GM12891 (cell line): ENCODE measurements at regions not wholly inside any gene's neighbourhood (a gene's known extent, or its start where the extent isn't known, plus 50 kb on each side); places are given as distances from the start of the nearest gene placed in this dataset.

Source experiments
- DNase-seq: peaks from one replicate; pipeline ENCODE4 v3.0.0; 2011; ENCODE audit warnings: low spot score; ENCODE audit not compliant: insufficient read length
- FAIRE-seq: peaks from 2 replicates; lab custom pipeline; 2011; peaks lifted over from hg19 to GRCh38; lab: Jason Lieb, UNC
- PAX5 ChIP-seq: IDR thresholded peaks from 2 replicates; pipeline ENCODE4 v1.6.1; 2011; ENCODE audit warnings: low read length, moderate library complexity, mild to moderate bottlenecking; ENCODE audit not compliant: insufficient read depth, severe bottlenecking
- POLR2A ChIP-seq: IDR thresholded peaks from 2 replicates; pipeline ENCODE4 v1.6.1; 2011; ENCODE audit warnings: low read depth, low read length, control low read depth
- POLR2AphosphoS5 ChIP-seq: IDR thresholded peaks from 2 replicates; pipeline ENCODE4 v1.6.1; 2011; ENCODE audit warnings: low read depth, low read length, control low read depth
- POU2F2 ChIP-seq: IDR thresholded peaks from 2 replicates; pipeline ENCODE4 v1.6.1; 2011; ENCODE audit warnings: low read depth, mild to moderate bottlenecking, control low read depth, low read length, moderate library complexity
- SPI1 ChIP-seq: IDR thresholded peaks from 2 replicates; pipeline ENCODE4 v1.6.1; 2011; ENCODE audit warnings: low read depth, low read length, control low read depth
- TAF1 ChIP-seq: IDR thresholded peaks from 2 replicates; pipeline ENCODE4 v1.6.1; 2011; ENCODE audit warnings: low read depth, low read length, control low read depth

- no peak for DNase-seq
- peak; percentile 31 for FAIRE-seq
- no peak for TF ChIP-seq POU2F2
- TF ChIP-seq PAX5, result no peak
- TF ChIP-seq TAF1, result no peak
- no peak for TF ChIP-seq POLR2A
- no peak for TF ChIP-seq POLR2AphosphoS5
- no peak for TF ChIP-seq SPI1
Observed at GRCh38 chr3:156770699-156771414, 55.3 kb upstream of the LEKR1 start.

GRCh38 chr3:156772588-156773206 is 53.5 kb upstream of the LEKR1 start:
- TF ChIP-seq PAX5, result no peak
- no peak for TF ChIP-seq POLR2A
- TF ChIP-seq SPI1, result no peak
- TF ChIP-seq POU2F2, result no peak
- TF ChIP-seq POLR2AphosphoS5, result no peak
- no peak for TF ChIP-seq TAF1
- FAIRE-seq, result no peak

DNA sequence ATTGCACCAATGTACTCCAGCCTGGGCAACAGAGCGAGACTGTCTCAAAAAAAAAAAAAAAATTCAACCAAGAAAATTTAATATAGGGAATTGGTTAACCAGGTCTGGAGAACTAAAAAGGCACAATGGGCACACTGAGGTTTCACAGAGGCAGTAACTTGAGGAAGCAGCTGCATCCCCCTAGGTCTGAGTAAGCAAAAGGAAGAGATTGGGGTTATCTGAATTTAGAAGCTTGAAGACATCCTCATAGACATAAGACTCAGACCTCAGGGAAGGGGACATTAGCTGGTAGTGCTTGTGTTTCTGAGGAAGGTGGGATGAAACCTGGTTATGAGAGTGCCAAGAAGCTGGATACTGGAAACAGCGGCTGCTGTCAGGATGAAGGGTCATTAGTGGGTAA is 50.1 kb upstream of the LEKR1 start:
- FAIRE-seq, result no peak
- TF ChIP-seq TAF1, result no peak
- TF ChIP-seq SPI1, result no peak
- TF ChIP-seq POLR2A, result no peak
- TF ChIP-seq POU2F2, result no peak
- no peak for TF ChIP-seq POLR2AphosphoS5
- no peak for TF ChIP-seq PAX5

More at GRCh38 chr3:156772588-156773206, 53.5 kb upstream of the LEKR1 start:
- no peak for DNase-seq

More for the DNA sequence above, 50.1 kb upstream of the LEKR1 start:
- no peak for DNase-seq
